Uterus (tissue), 2 donors: ENCODE measurements at regions not wholly inside any gene's neighbourhood (a gene's known extent, or its start where the extent isn't known, plus 50 kb on each side); places are given as distances from the start of the nearest gene placed in this dataset.

Source experiments
- CTCF ChIP-seq, 4 experiments: fragments of 200-600 bp in 2 of 4; fragments of 450-650 bp in 2 of 4; sonication (generic) in 2 of 4; IDR thresholded peaks; one replicate each; pipeline ENCODE4 v1.5.1; 2016 to 2019; ENCODE audit warnings: antibody characterized with exemption in 4 of 4, mild to moderate bottlenecking in 2 of 4, moderate library complexity in 1 of 4
- POLR2A ChIP-seq, 2 donors: fragments of 450-650 bp; IDR thresholded peaks; one replicate each; pipeline ENCODE4 v1.6.1; 2016; ENCODE audit warnings: antibody characterized with exemption in 2 of 2, mild to moderate bottlenecking in 1 of 2, moderate library complexity in 1 of 2

- TF ChIP-seq POLR2A (IDR thresholded peaks at IDR 0.05) (no peak), CTCF (IDR thresholded peaks at IDR 0.05) (no peak)
These were observed 147.2 kb upstream of the WDFY3 start for GRCh38 chr4:85113706-85114105.
